ENCODE measurements at regions not wholly inside any gene's neighbourhood (a gene's known extent, or its start where the extent isn't known, plus 50 kb on each side); places are given as distances from the start of the nearest gene placed in this dataset.

DNA sequence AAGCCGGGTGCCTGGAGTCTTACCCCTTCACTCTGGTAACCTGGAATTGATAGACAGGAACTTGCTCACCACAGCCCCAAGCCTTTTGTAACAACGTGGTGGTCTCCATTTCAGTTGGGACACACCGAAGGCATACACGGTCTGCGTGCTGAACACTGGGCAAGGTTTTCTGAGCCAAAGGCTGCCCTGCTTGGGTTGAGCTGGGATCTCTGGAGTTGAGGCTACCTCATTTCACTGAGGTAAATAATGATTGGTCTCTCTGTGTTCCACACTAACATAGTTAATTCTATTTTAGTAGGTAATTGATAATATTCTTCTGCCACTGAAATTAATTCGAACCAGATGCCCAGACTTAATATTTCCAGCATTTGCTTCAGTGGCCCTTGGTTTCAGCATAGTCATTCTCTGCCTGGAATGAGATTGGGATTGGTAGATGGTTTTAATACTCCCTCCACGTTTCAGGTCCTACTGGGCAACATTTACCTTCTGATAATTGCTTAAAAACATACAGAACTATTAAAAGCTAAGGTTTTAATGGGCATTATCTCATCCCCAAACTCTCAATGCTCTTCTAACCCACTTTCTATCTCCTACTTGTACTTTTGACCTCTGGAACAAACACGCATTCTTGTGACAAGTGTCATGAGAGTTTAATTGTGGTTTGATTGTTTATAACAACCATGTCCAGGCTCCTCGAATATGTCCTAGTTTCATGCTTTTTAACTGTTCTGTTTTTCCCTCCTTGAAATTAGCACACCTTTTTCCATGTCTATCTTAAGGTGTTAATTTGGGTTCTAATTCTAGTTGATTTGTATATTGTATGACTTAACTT, 202.3 kb upstream of the KLF6 start:
- DNase-seq (ENCODE audit: low read depth): no peak

DNA sequence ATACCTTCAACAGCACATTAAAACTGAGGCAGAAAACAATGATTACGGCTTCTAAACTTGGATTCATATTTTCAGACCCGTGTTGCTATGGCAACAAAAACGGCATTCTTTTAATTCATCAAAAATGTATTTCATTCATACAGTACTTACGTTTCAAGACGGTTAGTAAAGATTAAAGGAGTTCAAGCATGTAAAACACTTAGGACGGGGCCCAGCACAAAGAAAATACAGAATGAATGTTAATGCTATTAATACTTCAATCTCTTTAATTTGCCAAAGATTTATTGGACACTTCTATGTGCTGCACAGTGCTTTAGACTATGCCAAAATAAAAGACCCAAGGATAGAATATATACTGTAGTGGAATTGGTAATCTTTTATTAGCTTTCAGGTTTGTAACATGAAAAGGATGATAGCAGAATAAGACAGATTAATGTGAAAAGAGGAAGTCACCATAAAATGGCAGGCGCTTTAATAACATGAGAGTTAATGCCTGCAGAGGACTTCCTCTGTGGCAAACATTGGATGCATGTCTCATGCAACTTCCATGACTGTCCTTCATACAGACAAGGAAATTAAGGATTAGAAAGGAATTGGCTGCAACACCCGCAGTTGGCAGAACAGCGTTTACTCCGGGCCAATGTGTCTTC, 201.6 kb upstream of the KLF6 start:
- DNase-seq (ENCODE audit: low read depth): no peak

DNA sequence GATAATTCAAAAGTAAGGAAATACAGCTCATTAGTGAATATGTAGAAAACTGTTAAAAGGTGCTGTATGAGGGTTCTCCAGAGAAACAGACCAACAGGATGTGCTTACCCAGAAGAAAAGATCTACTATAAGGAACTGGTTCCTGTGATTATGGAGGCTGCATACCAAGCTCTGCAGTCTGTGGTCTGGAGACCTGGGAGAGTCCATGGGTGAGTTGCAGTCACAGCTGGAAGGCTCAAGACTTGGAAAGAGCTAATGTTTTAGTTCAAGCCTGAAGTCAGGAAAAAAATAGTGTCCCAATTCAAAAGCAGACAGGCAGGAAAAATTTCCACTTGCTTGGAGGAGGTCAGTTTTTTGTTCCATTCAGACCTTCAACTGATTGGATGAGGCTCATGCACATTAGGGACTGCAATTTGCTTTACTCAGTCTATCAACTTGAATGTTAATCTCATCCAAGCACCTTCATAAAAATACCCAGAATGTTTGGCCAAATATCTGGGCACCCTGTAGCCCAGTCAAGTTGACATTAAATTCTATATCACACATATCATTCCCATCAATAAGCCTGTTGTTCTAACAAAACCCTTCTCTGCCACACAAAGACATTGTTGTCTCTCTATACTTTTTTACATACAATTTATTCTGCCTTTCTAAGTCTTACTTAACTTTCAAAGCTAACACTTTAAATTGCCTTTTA, 197.9 kb upstream of the KLF6 start:
- DNase-seq (ENCODE audit: low read depth): no peak

DNA sequence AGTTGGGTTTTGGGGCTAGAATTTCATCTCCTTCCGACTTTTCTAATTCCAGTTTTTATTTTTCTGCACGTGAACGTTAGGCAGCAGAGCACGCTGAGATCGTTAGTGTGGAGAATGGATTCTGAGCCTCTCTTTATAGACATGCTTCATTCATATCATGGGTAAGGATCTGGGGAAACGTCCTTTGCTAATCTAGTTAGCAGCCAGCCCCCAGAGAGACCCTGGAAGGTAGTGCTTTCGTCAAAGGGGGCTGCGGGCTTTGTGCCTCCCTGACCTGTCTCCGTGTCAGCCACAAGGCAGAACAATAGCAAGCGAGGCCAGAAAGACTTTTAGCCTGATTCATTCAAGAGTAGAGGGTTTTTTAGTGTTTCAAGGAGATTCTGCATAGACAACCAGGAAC, 196.3 kb upstream of the KLF6 start:
- no peak for DNase-seq (ENCODE audit: low read depth)

DNA sequence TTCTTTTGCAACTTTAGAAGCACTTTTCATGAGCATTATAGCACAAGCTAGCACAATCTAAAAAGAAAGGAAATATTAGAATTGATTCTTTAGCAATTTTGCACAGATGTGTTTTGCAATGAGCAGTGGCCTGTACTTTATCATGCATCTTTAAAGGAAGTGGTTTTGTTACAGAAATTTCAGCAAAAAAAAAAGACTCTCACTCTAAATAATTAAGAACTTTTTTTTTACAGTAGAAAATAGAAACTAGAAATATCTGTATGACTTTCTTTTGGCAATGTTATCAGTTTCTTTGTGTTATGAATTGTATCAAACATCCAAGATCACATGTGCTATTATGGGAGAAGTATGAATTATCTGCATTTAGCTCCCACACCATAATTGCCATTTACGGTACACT, 195.7 kb upstream of the KLF6 start:
- DNase-seq (ENCODE audit: low read depth): no peak

DNA sequence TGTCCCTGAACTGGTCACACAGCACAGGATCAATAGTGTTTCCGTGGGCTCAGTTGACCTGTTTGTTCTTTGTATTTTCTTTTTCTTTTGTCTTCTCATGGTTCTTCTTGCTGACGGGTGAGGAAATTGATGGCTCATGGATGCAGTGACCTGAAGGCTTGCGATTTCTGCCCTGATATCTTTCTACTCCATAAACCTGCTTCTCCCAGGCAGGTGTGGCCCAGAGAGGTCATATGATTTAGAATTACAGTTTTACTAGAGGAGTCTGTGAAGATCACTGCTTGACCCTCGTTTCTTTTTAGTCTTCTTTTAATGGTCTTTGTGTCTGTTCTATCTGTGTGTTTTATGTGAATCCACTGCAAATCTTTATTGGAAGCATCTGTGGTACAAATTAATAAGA, 195.1 kb upstream of the KLF6 start:
- no peak for DNase-seq (ENCODE audit: low read depth)

DNA sequence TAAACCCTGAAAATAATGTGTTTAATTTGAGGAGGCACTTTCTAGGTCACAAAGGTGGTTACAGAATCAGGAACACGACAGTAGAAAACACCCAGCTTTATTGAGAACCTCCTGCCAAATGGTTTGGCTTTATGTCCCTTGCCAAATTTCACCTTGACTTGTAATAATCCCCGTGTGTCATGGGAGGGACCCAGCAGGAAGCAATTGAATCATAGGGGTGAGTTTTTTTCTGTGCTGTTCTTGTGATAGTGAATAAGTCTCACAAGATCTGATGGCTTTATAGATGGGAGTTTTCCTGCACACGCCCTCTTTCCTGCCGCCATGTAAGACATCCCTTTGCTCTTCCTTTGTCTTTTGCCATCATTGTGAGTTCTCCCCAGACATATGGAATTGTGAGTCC, 193.8 kb upstream of the KLF6 start:
- DNase-seq (ENCODE audit: low read depth): no peak

DNA sequence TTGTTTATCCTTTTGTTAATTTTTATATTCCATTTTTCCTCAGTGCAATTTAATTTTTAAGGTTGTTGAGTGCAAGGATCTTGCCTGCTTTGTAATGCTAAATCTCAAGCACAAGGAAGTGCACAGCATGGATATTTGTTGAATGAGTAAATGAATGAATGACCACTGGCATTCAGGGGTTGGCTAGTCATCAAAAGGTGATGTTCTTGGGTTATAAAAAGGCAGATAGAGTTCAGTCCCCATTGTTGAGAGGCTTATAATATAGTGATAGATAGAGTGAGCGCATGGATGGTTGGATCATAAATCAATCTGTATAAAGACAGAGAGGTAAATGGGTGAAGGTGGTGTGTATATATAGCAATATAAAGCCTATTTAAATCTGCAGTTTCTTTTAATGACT, 193.2 kb upstream of the KLF6 start:
- DNase-seq (ENCODE audit: low read depth): no peak

DNA sequence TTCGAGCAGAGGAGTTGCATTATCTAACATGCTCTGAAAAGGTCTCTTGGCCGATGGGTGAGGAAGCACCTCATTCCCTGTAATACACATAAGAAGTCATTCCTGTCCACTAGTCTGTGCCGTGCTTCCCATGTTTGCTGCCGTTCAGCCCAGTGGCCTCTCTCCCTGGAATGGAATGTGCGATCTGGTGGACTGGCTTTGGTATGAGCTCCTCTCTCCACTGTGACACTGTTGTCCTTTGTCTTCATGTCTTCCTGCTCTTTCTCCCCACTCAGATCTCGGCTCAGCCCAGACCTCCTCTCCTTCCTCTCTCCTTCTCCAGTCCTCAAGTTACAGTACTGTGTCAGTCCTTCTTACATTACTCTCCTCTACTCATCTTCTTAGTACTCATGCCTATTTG, 192.8 kb upstream of the KLF6 start:
- no peak for DNase-seq (ENCODE audit: low read depth)

DNA sequence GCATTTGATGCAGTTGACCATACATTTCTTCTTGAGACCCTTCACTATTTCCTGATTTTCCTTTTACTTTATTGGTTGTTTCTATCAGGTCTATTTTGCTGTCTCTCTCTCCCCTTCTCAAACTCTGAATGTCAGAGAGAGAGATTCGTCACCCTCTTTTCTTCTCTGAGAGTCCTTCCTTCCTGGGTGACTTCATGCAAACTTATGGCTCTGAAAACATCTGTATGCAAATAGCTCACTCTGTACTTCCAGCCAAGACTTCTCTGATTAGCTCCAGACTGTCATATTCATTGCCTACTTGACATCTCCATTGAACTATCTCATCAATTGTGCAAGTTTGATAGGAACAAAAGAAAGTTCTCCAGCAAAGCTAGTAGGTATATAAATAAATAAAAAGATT, 191.7 kb upstream of the KLF6 start:
- no peak for DNase-seq (ENCODE audit: low read depth)

DNA sequence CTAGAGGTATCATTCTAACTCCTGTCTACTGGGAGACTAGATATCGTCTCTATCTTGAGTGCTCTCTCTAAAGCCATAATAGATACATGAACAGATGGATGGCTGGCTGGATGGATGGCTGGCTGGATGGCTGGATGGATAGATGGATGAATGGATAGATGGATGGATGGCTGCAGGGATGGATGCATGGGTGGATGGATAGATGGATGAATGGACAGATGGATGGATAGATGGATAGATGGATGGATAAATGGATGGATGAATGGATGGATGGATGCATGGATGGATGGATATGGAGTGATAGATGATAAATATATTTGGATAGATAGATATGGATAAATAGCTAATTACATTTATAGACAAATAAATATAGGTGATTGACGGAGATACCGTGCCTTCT, 191.2 kb upstream of the KLF6 start:
- no peak for DNase-seq (ENCODE audit: low read depth)

DNA sequence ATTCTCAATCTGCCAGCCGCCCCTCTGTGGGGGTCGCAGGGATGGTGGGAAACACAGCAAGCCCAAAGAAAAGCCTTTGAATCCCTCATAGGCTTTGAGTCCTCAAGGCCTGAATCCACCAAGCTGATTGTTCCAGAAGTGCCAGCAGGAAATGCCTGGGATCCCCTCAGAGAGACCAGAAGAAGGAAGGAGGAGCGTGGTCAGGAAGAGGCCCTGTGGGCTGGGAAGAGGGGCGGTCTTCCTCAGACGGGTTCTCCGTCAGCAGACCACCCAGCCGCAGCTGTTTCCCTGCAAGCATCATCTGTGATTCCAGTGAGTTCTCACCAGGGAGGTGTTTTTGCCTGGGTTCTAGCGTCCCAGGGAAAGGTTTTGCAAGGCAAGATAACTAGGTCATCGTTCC, 190.0 kb upstream of the KLF6 start:
- no peak for DNase-seq (ENCODE audit: low read depth)

DNA sequence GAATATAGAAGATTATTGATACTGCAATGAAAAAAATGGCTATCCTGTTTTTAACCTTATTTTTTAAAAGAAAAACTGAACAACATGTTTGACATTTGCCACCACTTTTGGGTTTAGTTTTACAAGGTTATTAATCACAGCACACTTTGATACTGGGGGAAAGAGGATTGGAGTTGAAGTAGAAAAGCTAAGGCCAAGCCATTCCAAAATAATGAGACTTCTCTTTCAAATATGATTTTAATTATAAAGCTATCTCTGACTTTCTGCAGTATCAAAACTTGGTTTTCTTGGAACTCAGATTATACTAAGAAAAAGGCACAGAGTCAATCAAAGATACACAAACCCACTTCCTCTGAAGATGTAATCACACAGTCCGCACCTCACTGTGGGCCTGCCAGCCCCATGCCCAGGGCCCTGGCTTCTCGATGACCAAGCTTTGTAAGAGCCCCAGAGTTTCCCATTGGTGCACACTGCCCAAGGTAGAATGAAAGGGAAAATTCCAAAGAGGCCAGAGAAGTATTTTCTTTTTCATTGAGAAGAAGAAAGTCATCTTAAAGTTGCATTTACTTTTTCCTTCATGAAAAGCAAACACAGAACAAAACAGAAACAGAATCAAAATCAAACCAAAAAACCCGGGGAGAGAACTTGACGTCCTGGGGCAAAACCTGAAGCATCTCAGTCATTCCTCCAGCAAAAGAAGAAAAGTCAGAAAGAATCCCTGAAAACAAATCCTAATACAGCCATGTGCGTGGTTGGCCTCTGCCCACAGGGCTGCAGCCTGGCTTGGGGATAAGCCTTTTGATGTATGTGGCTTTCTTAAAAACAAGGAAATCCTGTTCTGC, 187.7 kb upstream of the KLF6 start:
- DNase-seq (ENCODE audit: low read depth): no peak

DNA sequence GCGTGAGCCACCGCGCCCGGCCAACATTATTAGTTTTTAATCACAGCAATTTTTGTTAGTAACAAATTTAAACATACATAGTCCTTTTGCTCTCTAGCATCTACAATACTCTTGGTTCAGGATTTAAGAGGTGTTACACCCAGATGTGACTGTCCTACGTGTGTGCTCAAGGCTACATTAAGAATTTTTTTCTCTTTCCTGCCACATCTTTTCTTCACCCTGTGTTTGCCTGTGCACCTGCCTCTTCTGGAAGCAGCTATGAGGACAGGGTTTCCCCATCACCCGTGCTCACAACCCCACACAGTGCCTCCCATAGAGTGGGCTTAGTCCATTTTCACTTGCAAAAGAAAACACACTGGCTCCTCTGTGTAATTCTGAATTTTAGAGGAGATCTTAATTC, 186.7 kb upstream of the KLF6 start:
- no peak for DNase-seq (ENCODE audit: low read depth)

DNA sequence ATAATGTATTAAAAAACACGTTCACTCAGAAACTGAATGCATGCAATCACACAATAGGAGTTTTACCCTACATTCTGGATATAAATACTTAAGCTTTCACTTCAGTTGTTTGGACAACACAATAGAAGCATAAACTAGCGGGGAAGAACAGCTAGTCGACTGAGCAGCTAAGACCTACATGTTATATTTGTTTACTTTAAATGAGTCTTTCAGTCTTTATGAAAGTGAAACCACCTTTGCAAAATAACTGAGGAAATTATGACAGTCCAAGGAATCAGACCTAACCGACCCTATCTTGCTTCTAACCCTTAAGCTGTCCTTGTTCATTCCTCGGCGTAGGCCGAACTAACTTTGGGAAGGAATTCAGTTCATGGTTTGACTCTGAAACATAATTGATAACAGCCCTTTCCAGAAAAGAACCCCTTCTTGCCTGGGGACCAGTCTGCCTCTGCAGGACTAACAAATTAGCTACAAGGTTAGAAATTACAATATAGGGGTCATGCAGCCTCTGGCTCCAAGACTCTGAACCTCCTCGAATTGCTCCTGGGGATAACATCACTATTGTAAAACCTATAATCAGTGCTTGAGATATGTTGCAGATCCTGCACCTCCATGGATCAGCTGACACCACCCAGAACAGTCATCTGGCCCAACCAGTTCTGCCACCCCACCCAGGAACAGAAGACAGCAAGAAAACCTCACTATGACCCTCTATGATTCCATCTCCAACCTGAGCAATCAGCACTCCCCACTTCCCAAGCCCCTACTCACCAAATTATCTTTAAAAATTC, 185.1 kb upstream of the KLF6 start:
- DNase-seq (ENCODE audit: low read depth): no peak

DNA sequence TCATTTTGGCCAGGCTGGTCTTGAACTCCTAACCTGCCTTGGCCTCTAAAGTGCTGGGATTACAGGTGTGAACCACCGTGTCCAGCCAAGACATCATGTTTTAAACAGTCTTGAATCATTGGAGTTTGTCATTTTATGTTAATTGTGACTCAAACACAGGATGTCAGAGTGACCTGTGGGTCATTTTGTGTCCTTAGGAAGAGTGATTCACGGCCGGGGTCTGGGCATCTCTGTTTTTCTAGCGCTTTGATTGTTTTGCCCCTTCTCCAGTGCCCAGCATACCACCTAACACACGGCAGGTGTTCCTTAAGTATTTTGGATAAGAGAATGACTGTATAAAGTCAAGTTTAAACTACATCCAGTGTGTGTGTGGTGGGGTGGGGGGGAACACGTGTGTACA, 183.7 kb upstream of the KLF6 start:
- DNase-seq (ENCODE audit: low read depth): no peak

DNA sequence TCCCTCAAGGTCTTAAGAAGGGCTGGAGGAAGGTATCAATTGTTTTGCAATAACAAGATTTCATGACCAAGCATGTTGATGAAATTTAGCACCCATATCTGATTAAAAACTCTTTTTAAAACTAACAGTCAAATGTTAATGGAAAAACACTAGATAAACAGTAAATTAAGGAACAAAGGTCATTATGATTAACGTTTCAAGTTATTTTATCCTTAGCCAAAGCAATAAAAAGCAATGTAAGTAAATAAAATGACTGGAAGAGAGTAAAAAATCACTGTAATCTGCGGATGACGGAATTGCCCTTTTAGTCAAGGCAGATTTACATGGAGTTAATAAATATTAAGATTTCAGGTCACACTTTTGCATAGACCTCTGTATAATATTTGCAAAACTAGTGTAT, 179.5 kb upstream of the KLF6 start:
- DNase-seq (ENCODE audit: low read depth): no peak

DNA sequence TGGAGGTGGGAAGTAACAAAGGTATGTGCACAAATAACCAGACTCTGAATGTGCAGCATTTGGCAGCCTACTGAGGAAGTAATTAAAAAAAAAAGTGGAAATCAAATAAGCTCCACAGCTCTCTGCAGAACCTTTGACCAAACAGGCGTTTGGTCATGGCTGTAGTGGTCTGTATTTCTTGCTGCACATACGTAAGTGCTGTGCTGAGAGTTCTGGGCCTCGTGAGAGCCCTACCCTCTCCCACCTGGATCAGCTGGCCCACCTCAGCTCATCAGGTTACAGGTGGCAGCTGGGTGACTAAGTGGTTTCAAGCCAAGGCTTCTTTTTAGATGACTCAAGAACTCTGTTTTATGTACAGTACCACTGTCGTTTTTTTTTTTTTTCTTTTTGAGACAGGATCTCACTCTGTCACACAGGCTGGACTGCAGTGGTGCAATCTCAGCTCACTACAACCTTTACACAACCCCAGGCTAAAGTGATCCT, 178.2 kb upstream of the KLF6 start:
- no peak for DNase-seq (ENCODE audit: low read depth)

DNA sequence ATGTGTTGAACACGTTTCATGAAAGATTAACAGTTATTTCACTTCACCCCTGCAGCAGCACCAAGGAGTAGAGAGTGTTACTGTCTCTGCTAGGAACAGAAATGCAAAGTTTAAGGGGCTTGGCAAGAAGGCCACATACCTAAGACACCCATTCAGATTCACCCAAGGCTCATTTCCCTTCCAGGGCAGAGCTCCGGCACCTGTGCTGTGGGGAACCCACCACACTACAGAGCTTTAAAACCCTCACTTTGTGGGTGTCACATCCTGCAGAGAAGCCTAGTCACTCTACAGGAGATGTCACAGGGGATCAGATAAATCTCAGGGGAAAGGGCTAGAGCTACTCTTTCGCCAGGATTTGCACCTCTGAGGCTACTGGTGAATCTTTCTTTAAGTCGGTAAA, 176.1 kb upstream of the KLF6 start:
- DNase-seq (ENCODE audit: low read depth): no peak

DNA sequence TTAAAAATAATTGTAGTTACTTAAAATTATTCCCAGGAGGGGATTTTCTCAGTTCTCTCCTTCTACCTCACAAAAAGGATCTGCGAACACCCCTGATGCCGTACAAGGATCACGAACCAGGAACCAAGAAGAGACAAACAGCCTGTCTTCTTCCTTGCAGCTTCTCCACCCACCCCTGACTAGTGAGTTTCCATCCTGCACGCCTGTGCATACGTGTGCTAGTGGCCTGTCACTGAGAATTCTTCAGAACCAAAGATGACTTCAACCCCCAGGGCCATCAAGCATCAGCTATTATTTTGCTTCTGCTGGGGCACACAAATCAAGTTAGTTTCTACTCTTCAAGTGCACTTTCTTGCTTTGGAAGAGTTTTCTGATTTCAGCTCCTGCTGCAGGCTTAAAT, 175.5 kb upstream of the KLF6 start:
- DNase-seq (ENCODE audit: low read depth): no peak

All from GM04504 (cell line).